Fibroblast of lung (primary cell): ENCODE measurements at regions not wholly inside any gene's neighbourhood (a gene's known extent, or its start where the extent isn't known, plus 50 kb on each side); places are given as distances from the start of the nearest gene placed in this dataset.

Source experiments
- DNase-seq, 2 donors: peaks; one replicate each; pipeline versions ENCODE4 v3.0.0 to v3.0.0-alpha.2; 2010; ENCODE audit warnings: low read depth in 2 of 2
- H2AFZ ChIP-seq: 2 replicates; pipeline ENCODE4 v1.5.1; 2012; ENCODE audit warnings: low read length, control low read depth, inconsistent platforms
- H3K27ac ChIP-seq: 2 replicates; pipeline ENCODE4 v1.5.1; 2011; ENCODE audit warnings: low read length, control low read depth; ENCODE audit not compliant: insufficient read depth
- H3K27me3 ChIP-seq: 2 replicates; pipeline ENCODE4 v1.5.1; 2011; ENCODE audit warnings: mild to moderate bottlenecking, low read length; ENCODE audit not compliant: control insufficient read depth, insufficient read depth
- H3K36me3 ChIP-seq: 2 replicates; pipeline ENCODE4 v1.5.1; 2011; ENCODE audit warnings: low read length; ENCODE audit not compliant: control insufficient read depth, insufficient read depth
- H3K4me1 ChIP-seq: 2 replicates; pipeline ENCODE4 v1.5.1; 2011; ENCODE audit warnings: low read length; ENCODE audit not compliant: control insufficient read depth, insufficient read depth; ENCODE audit errors: extremely low read depth
- H3K4me2 ChIP-seq: 2 replicates; pipeline ENCODE4 v1.5.1; 2011; ENCODE audit warnings: low read length, control low read depth; ENCODE audit not compliant: insufficient read depth; ENCODE audit errors: extremely low read depth
- H3K4me3 ChIP-seq, 4 experiments: fragments of 200-600 bp in 1 of 4; sonication (generic) in 1 of 4; replicated peaks in 1 of 4; 2 replicates each; pipeline ENCODE4 v1.5.1; 2011 to 2016; ENCODE audit warnings: low read length in 4 of 4, low read depth in 3 of 4, mild to moderate bottlenecking in 3 of 4, control low read depth in 2 of 4, inconsistent platforms in 1 of 4, mixed read lengths in 1 of 4; ENCODE audit not compliant: insufficient read depth in 1 of 4; ENCODE audit errors: control extremely low read depth in 1 of 4
- H3K79me2 ChIP-seq: 2 replicates; pipeline ENCODE4 v1.5.1; 2012; ENCODE audit warnings: mild to moderate bottlenecking, low read length, inconsistent platforms; ENCODE audit not compliant: control insufficient read depth, insufficient read depth
- H3K9ac ChIP-seq: 2 replicates; pipeline ENCODE4 v1.5.1; 2011; ENCODE audit warnings: mild to moderate bottlenecking, low read length, control low read depth; ENCODE audit not compliant: insufficient read depth
- H3K9me3 ChIP-seq: 2 replicates; pipeline ENCODE4 v1.5.1; 2012; ENCODE audit warnings: low read depth, low read length; ENCODE audit not compliant: control insufficient read depth, insufficient read depth
- H4K20me1 ChIP-seq: 2 replicates; pipeline ENCODE4 v1.5.1; 2011; ENCODE audit warnings: low read length; ENCODE audit not compliant: control insufficient read depth, insufficient read depth; ENCODE audit errors: extremely low read depth
- CTCF ChIP-seq, 2 donors: IDR thresholded peaks in 1 of 2; conservative IDR thresholded peaks in 1 of 2; 1 replicate in 1 of 2; 2 replicates in 1 of 2; pipeline ENCODE4 v1.5.1; 2011 to 2012; ENCODE audit warnings: low read length in 2 of 2, control low read depth in 1 of 2, inconsistent platforms in 1 of 2, low read depth in 1 of 2, mild to moderate bottlenecking in 1 of 2
- EZH2 ChIP-seq: IDR thresholded peaks from 2 replicates; pipeline ENCODE4 v1.5.1; 2012; ENCODE audit warnings: low read length, control low read depth, mild to moderate bottlenecking; ENCODE audit errors: missing control alignments

- DNase-seq, result no peak
- no peaks in the 10 kb centered on the region for H3K79me2 ChIP-seq
- H4K20me1 ChIP-seq, result no peaks in the 10 kb centered on the region
- no peak overlapping the region for H3K27ac ChIP-seq
- H3K4me2 ChIP-seq, result no peak overlapping the region
- H3K4me1 ChIP-seq, result no peaks in the 10 kb centered on the region
- no peaks in the 10 kb centered on the region for H3K36me3 ChIP-seq
- H2AFZ ChIP-seq, result no peak overlapping the region
- H3K9me3 ChIP-seq, result no peaks in the 10 kb centered on the region
- no peak overlapping the region for H3K4me3 ChIP-seq
- TF ChIP-seq CTCF (conservative IDR thresholded peaks at IDR 0.05 in 1 of 2, IDR thresholded peaks at IDR 0.05 in 1 of 2; ENCODE audit: low read depth in 1 of 2, low read length in 2 of 2) (no peak), EZH2 (no peak)
- no peaks in the 10 kb centered on the region for H3K27me3 ChIP-seq
- H3K9ac ChIP-seq, result no peak overlapping the region
These were observed 479.5 kb upstream of the SEMA6A start for GRCh38 chr5:117054141-117054540.

GRCh38 chr5:117041926-117042595, 467.4 kb upstream of the SEMA6A start:
- Histone ChIP-seq H3K36me3 (no peaks in the 10 kb centered on the region), H3K4me2 (no peak overlapping the region), H2AFZ (no peak overlapping the region), H3K27ac (no peak overlapping the region), H4K20me1 (no peaks in the 10 kb centered on the region), H3K9ac (no peak overlapping the region), H3K4me3 (no peak overlapping the region), H3K79me2 (no peaks in the 10 kb centered on the region), H3K4me1 (no peaks in the 10 kb centered on the region), H3K9me3 (no peaks in the 10 kb centered on the region), H3K27me3 (no peaks in the 10 kb centered on the region)
- DNase-seq, result no peak
- TF ChIP-seq EZH2, result no peak
- no peak for TF ChIP-seq CTCF (conservative IDR thresholded peaks at IDR 0.05 in 1 of 2, IDR thresholded peaks at IDR 0.05 in 1 of 2; ENCODE audit: low read depth in 1 of 2, low read length in 2 of 2)

- no peaks in the 10 kb centered on the region for H3K79me2 ChIP-seq
- no peaks in the 10 kb centered on the region for H3K27me3 ChIP-seq
- H2AFZ ChIP-seq, result no peak overlapping the region
These were observed 464.4 kb upstream of the SEMA6A start for GRCh38 chr5:117039035-117039434.

More at GRCh38 chr5:117039035-117039434, 464.4 kb upstream of the SEMA6A start:
- Histone ChIP-seq H3K36me3 (no peaks in the 10 kb centered on the region), H4K20me1 (no peaks in the 10 kb centered on the region), H3K9ac (no peak overlapping the region), H3K4me3 (no peak overlapping the region), H3K9me3 (no peaks in the 10 kb centered on the region), H3K4me1 (no peaks in the 10 kb centered on the region), H3K27ac (no peak overlapping the region), H3K4me2 (no peak overlapping the region)
- TF ChIP-seq CTCF (conservative IDR thresholded peaks at IDR 0.05 in 1 of 2, IDR thresholded peaks at IDR 0.05 in 1 of 2; ENCODE audit: low read depth in 1 of 2, low read length in 2 of 2), result no peak
- TF ChIP-seq EZH2, result no peak
- DNase-seq, result no peak
